HG03442 (cell line): ENCODE measurements at regions not wholly inside any gene's neighbourhood (a gene's known extent, or its start where the extent isn't known, plus 50 kb on each side); places are given as distances from the start of the nearest gene placed in this dataset.
"Not testable (repeated sequence)": the region's sequence is repeated elsewhere in the genome, so short reads cannot be mapped to it uniquely, and the experiment has no call there.

Source experiments
- ATAC-seq: cut with Tn5 transposase; IDR thresholded peaks from one replicate; pipeline ENCODE4 v1.9.1; 2021; ENCODE audit warnings: mild to moderate bottlenecking, moderate library complexity; ENCODE audit not compliant: unreplicated experiment

- no peak for ATAC-seq
Measured at GRCh38 chr2:236912326-236913120, 173.2 kb upstream of the COPS8 start.

- ATAC-seq: no peak
Measured at GRCh38 chr2:236915186-236915585, 170.5 kb upstream of the COPS8 start.

- no peak for ATAC-seq
Measured at GRCh38 chr2:236915726-236916125, 170.0 kb upstream of the COPS8 start.

GRCh38 chr2:236916181-236916580, 169.5 kb upstream of the COPS8 start:
- no peak for ATAC-seq

GRCh38 chr2:236916651-236917050, 169.0 kb upstream of the COPS8 start:
- no peak for ATAC-seq

GRCh38 chr2:236917164-236917563, 168.5 kb upstream of the COPS8 start:
- no peak for ATAC-seq

- no peak for ATAC-seq
Measured at GRCh38 chr2:236918545-236918944, 167.1 kb upstream of the COPS8 start.

GRCh38 chr2:236919209-236919608, 166.5 kb upstream of the COPS8 start:
- ATAC-seq: no peak

- not testable (repeated sequence) for ATAC-seq
Measured at GRCh38 chr2:236919801-236920379, 165.8 kb upstream of the COPS8 start.

GRCh38 chr2:236922061-236922460, 163.6 kb upstream of the COPS8 start:
- ATAC-seq: no peak

- no peak for ATAC-seq
Measured at GRCh38 chr2:236928380-236929037, 157.2 kb upstream of the COPS8 start.

- ATAC-seq: no peak
Measured at GRCh38 chr2:236932831-236933361, 152.8 kb upstream of the COPS8 start.

- ATAC-seq: no peak
Measured at GRCh38 chr2:236934166-236934565, 151.5 kb upstream of the COPS8 start.

GRCh38 chr2:236934656-236935055, 151.0 kb upstream of the COPS8 start:
- ATAC-seq: no peak

GRCh38 chr2:236935083-236935482, 150.6 kb upstream of the COPS8 start:
- ATAC-seq: no peak

- ATAC-seq: no peak
Measured at GRCh38 chr2:236935631-236936445, 149.9 kb upstream of the COPS8 start.

GRCh38 chr2:236936446-236936940, 149.2 kb upstream of the COPS8 start:
- ATAC-seq: no peak

GRCh38 chr2:236938126-236938525, 147.6 kb upstream of the COPS8 start:
- ATAC-seq: no peak

GRCh38 chr2:236939271-236939670, 146.4 kb upstream of the COPS8 start:
- ATAC-seq: no peak

GRCh38 chr2:236939721-236940231, 145.9 kb upstream of the COPS8 start:
- ATAC-seq: no peak

- ATAC-seq: no peak
Measured at GRCh38 chr2:236940497-236940896, 145.2 kb upstream of the COPS8 start.
